Testis (tissue), 2 donors: ENCODE measurements at regions not wholly inside any gene's neighbourhood (a gene's known extent, or its start where the extent isn't known, plus 50 kb on each side); places are given as distances from the start of the nearest gene placed in this dataset.

ENCODE experiments used
- DNase-seq: peaks from one replicate; pipeline ENCODE4 v3.0.0-alpha.2; 2019
- H3K27ac ChIP-seq, 2 donors: fragments of 200-600 bp; sonication (generic); one replicate each; pipeline ENCODE4 v1.5.1; 2019
- H3K27me3 ChIP-seq: fragments of 200-600 bp; sonication (generic); one replicate; pipeline ENCODE4 v1.5.1; 2019
- H3K36me3 ChIP-seq: fragments of 200-600 bp; sonication (generic); one replicate; pipeline ENCODE4 v1.5.1; 2017; ENCODE audit warnings: low read depth; ENCODE audit errors: missing control alignments
- H3K4me1 ChIP-seq: fragments of 200-600 bp; sonication (generic); one replicate; pipeline ENCODE4 v1.5.1; 2019
- H3K4me3 ChIP-seq, 2 donors: fragments of 200-600 bp; sonication (generic); one replicate each; pipeline ENCODE4 v1.5.1; 2017 to 2019
- H3K9me3 ChIP-seq: fragments of 200-600 bp; sonication (generic); one replicate; pipeline ENCODE4 v1.5.1; 2017
- POLR2A ChIP-seq: fragments of 450-650 bp; IDR thresholded peaks from one replicate; pipeline ENCODE4 v1.6.1; 2017; ENCODE audit warnings: antibody characterized with exemption, mild to moderate bottlenecking, moderate library complexity
- WGBS, 2 donors: methylation state at CpG; one replicate each; pipeline ENCODE4 v1.1.5; 2018; 5-methylcytosine and 5-hydroxymethylcytosine counted together
- intact Hi-C: fragments of 100-400 bp; cut with DNase I; formaldehyde crosslinking; loops from one replicate; pipeline ENCODE4 v1.15.1; 2023; ENCODE audit warnings: low total_unique reads
- TF ChIP-seq, protein P1 (sequence below), 3 experiments: fragments of 450-650 bp in 2 of 3; fragments of 200-600 bp in 1 of 3; sonication (generic) in 1 of 3; IDR thresholded peaks; one replicate each; pipeline ENCODE4 v1.5.1; 2016 to 2019; ENCODE audit warnings: antibody characterized with exemption in 3 of 3, mild to moderate bottlenecking in 2 of 3, moderate library complexity in 1 of 3

GRCh38 chr22:27336151-27337090 lies 465.1 kb downstream of the MN1 start:
- 70 to 79% methylated on average over 10 of the region's 10 CpGs for WGBS, 2 donors
- Histone ChIP-seq H3K4me3 (no peak overlapping the region), H3K27ac (no peak overlapping the region), H3K27me3 (no peaks in the 10 kb centered on the region), H3K36me3 (no peaks in the 10 kb centered on the region), H3K4me1 (no peaks in the 10 kb centered on the region), H3K9me3 (no peaks in the 10 kb centered on the region)
- no peak for TF ChIP-seq POLR2A
- TF ChIP-seq, protein P1, sequence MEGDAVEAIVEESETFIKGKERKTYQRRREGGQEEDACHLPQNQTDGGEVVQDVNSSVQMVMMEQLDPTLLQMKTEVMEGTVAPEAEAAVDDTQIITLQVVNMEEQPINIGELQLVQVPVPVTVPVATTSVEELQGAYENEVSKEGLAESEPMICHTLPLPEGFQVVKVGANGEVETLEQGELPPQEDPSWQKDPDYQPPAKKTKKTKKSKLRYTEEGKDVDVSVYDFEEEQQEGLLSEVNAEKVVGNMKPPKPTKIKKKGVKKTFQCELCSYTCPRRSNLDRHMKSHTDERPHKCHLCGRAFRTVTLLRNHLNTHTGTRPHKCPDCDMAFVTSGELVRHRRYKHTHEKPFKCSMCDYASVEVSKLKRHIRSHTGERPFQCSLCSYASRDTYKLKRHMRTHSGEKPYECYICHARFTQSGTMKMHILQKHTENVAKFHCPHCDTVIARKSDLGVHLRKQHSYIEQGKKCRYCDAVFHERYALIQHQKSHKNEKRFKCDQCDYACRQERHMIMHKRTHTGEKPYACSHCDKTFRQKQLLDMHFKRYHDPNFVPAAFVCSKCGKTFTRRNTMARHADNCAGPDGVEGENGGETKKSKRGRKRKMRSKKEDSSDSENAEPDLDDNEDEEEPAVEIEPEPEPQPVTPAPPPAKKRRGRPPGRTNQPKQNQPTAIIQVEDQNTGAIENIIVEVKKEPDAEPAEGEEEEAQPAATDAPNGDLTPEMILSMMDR (IDR thresholded peaks at IDR 0.05) = no peak
- intact Hi-C loops = no loop called here
- DNase-seq = no peak

DNA sequence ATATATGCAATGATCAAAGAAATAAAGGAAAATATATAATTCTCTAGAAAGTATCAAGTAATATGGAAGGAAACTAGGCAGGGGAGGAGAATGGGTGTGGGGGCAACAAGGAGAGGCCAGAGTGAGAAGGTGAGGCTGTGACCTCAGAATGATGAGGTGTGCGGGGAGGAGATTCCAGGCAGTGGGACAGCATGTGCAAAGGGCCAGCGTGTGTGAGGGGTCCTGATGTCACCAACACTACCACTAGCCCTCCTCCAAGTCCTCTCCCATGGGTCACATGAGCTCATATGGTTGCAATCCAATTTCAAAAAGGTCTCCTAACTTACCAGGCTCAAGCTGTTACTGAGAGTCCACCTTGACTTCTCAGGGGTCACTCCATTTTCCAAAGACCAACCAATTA lies 463.9 kb downstream of the MN1 start:
- WGBS, 2 donors = 96 to 98% methylated on average over 2 of the region's 2 CpGs
- TF ChIP-seq, protein P1 (IDR thresholded peaks at IDR 0.05) = no peak
- H3K9me3 ChIP-seq = no peaks in the 10 kb centered on the region
- H3K4me3 ChIP-seq = no peak overlapping the region
- DNase-seq = no peak
- intact Hi-C loops = no loop called here
- no peak overlapping the region for H3K27ac ChIP-seq
- H3K4me1 ChIP-seq = no peaks in the 10 kb centered on the region
- H3K36me3 ChIP-seq = no peaks in the 10 kb centered on the region
- H3K27me3 ChIP-seq = no peaks in the 10 kb centered on the region

- H3K27ac ChIP-seq = no peak overlapping the region
- H3K9me3 ChIP-seq = no peaks in the 10 kb centered on the region
- no peaks in the 10 kb centered on the region for H3K27me3 ChIP-seq
- H3K4me1 ChIP-seq = no peaks in the 10 kb centered on the region
- TF ChIP-seq, protein P1 (IDR thresholded peaks at IDR 0.05) = no peak
- TF ChIP-seq POLR2A = no peak
- no peak overlapping the region for H3K4me3 ChIP-seq
- H3K36me3 ChIP-seq = no peaks in the 10 kb centered on the region
- intact Hi-C loops = no loop called here
- 72 to 94% methylated on average over 2 of the region's 2 CpGs for WGBS, 2 donors
- DNase-seq = no peak
Measured at GRCh38 chr22:27340047-27340446, 461.5 kb downstream of the MN1 start.

DNA sequence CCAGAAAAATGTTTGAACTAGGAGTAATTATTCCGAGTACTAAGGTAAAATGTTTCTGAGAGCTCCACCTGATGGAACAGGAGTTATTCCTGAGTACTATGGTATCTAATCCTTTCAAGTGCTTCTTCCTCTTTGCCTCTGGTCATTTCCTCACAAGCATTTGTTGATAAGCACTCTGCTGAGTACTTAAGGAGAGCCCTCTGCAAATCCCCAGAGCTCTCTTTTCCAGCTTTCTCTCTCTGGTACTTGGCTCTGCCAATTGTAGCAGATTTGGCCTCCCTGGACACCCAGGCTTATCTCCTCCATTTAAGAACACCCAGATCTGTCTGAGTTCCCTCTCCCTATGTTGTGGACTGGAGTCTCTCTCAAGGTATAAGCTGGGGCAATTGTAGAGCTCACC lies 457.0 kb downstream of the MN1 start:
- H3K9me3 ChIP-seq = no peaks in the 10 kb centered on the region
- H3K27ac ChIP-seq = no peak overlapping the region
- no peak overlapping the region for H3K4me3 ChIP-seq
- no peak for TF ChIP-seq POLR2A
- TF ChIP-seq, protein P1 (IDR thresholded peaks at IDR 0.05) = no peak
- H3K4me1 ChIP-seq = no peaks in the 10 kb centered on the region
- no peak for DNase-seq
- H3K36me3 ChIP-seq = no peaks in the 10 kb centered on the region
- no peaks in the 10 kb centered on the region for H3K27me3 ChIP-seq
- intact Hi-C loops = no loop called here
- WGBS, 2 donors = 89 to 93% methylated on average over 1 of the region's 1 CpG

GRCh38 chr22:27345691-27346090 lies 455.9 kb downstream of the MN1 start:
- Histone ChIP-seq H3K36me3 (no peaks in the 10 kb centered on the region), H3K27ac (no peak overlapping the region), H3K27me3 (no peaks in the 10 kb centered on the region), H3K4me1 (no peaks in the 10 kb centered on the region), H3K4me3 (no peak overlapping the region), H3K9me3 (no peaks in the 10 kb centered on the region)
- WGBS, 2 donors = 39 to 70% methylated on average over 7 of the region's 7 CpGs
- intact Hi-C loops = no loop called here
- TF ChIP-seq POLR2A = no peak
- DNase-seq = no peak
